ENCODE measurements at regions not wholly inside any gene's neighbourhood (a gene's known extent, or its start where the extent isn't known, plus 50 kb on each side); places are given as distances from the start of the nearest gene placed in this dataset.

DNA sequence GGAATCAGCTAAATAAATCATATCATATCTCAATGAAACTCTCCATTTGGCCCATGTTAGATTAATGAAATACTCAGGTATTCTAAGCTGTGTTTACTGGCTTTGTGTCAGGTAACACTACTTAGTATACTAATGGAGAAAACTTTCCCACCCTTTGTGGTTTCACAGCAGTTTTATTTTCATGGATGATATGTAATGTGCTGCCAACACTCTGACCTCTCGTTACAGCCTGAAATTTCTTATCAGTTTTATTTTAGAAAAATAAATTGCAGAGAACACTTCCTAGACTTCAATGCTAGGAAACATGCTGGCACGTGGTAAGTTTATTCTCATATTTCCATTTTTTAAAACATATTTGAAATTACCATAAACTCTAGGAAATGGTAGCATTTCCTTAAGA, 758.9 kb downstream of the LIG4 start:
- TF ChIP-seq POLR2AphosphoS5 (IDR thresholded peaks at IDR 0.05; ENCODE audit: borderline replicate concordance, low read depth, low read length) (no peak), EZH2 (IDR thresholded peaks at IDR 0.05) (no peak), FOXP2 (optimal IDR thresholded peaks at IDR 0.05; ENCODE audit: control extremely low read depth, extremely low read length, insufficient read depth) (no peak)

Data from SK-N-MC (cell line).